ENCODE measurements at regions not wholly inside any gene's neighbourhood (a gene's known extent, or its start where the extent isn't known, plus 50 kb on each side); places are given as distances from the start of the nearest gene placed in this dataset.
"Not testable (repeated sequence)": the region's sequence is repeated elsewhere in the genome, so short reads cannot be mapped to it uniquely, and the experiment has no call there.

GRCh38 chr2:362924-363323, 75.0 kb upstream of the ALKAL2 start:
- H3K4me3 ChIP-seq (ENCODE audit: low read depth in 1 of 2, low read length in 2 of 2) = no peak overlapping the region
- no peaks in the 10 kb centered on the region for H3K79me2 ChIP-seq (ENCODE audit: insufficient read depth, low read length)
- H3K36me3 ChIP-seq (ENCODE audit: insufficient read depth, low read length) = no peaks in the 10 kb centered on the region
- H3K9ac ChIP-seq (ENCODE audit: low read depth, low read length) = no peak overlapping the region
- no peak overlapping the region for H3K4me2 ChIP-seq (ENCODE audit: insufficient read depth, low read length)
- DNase-seq (no peak), ATAC-seq (ENCODE audit: insufficient read depth, low read depth) (no peak)
- no peaks in the 10 kb centered on the region for H3K4me1 ChIP-seq (ENCODE audit: insufficient read depth, low read length)
- H3K27ac ChIP-seq (ENCODE audit: low read length) = no peak overlapping the region
- peaks cover 7% of the 10 kb centered on the region for H3K9me3 ChIP-seq (ENCODE audit: insufficient read depth, low read length, severe bottlenecking)
- H2AFZ ChIP-seq (ENCODE audit: low read depth, low read length) = no peak overlapping the region
- no peaks in the 10 kb centered on the region for H4K20me1 ChIP-seq (ENCODE audit: insufficient read depth, low read length)
- H3K27me3 ChIP-seq (ENCODE audit: insufficient read depth, low read length, poor library complexity) = peaks cover 17% of the 10 kb centered on the region
- TF ChIP-seq CTCF (IDR thresholded peaks at IDR 0.05; ENCODE audit: borderline replicate concordance, extremely low read depth, low read length, poor library complexity, severe bottlenecking) (no peak), EZH2 (IDR thresholded peaks at IDR 0.05; ENCODE audit: borderline replicate concordance, low read depth, low read length, severe bottlenecking) (no peak)

GRCh38 chr2:360124-360523, 72.2 kb upstream of the ALKAL2 start:
- Histone ChIP-seq H3K9ac (ENCODE audit: low read depth, low read length) (no peak overlapping the region), H3K36me3 (ENCODE audit: insufficient read depth, low read length) (no peaks in the 10 kb centered on the region), H3K79me2 (ENCODE audit: insufficient read depth, low read length) (no peaks in the 10 kb centered on the region), H3K9me3 (ENCODE audit: insufficient read depth, low read length, severe bottlenecking) (peaks cover 7% of the 10 kb centered on the region), H3K4me3 (ENCODE audit: low read depth in 1 of 2, low read length in 2 of 2) (no peak overlapping the region), H3K27ac (ENCODE audit: low read length) (no peak overlapping the region), H2AFZ (ENCODE audit: low read depth, low read length) (no peak overlapping the region), H3K4me1 (ENCODE audit: insufficient read depth, low read length) (no peaks in the 10 kb centered on the region), H3K27me3 (ENCODE audit: insufficient read depth, low read length, poor library complexity) (peaks cover 17% of the 10 kb centered on the region), H4K20me1 (ENCODE audit: insufficient read depth, low read length) (no peaks in the 10 kb centered on the region), H3K4me2 (ENCODE audit: insufficient read depth, low read length) (no peak overlapping the region)
- no peak for DNase-seq
- no peak for ATAC-seq (ENCODE audit: insufficient read depth, low read depth)
- TF ChIP-seq CTCF (IDR thresholded peaks at IDR 0.05; ENCODE audit: borderline replicate concordance, extremely low read depth, low read length, poor library complexity, severe bottlenecking) = no peak

- Histone ChIP-seq H3K4me3 (ENCODE audit: low read depth in 1 of 2, low read length in 2 of 2) (no peak overlapping the region), H3K36me3 (ENCODE audit: insufficient read depth, low read length) (no peaks in the 10 kb centered on the region), H3K4me1 (ENCODE audit: insufficient read depth, low read length) (no peaks in the 10 kb centered on the region), H3K27ac (ENCODE audit: low read length) (no peak overlapping the region), H4K20me1 (ENCODE audit: insufficient read depth, low read length) (no peaks in the 10 kb centered on the region), H3K79me2 (ENCODE audit: insufficient read depth, low read length) (no peaks in the 10 kb centered on the region), H3K9me3 (ENCODE audit: insufficient read depth, low read length, severe bottlenecking) (peaks cover 7% of the 10 kb centered on the region), H3K4me2 (ENCODE audit: insufficient read depth, low read length) (no peak overlapping the region), H3K27me3 (ENCODE audit: insufficient read depth, low read length, poor library complexity) (peaks cover 17% of the 10 kb centered on the region), H2AFZ (ENCODE audit: low read depth, low read length) (no peak overlapping the region), H3K9ac (ENCODE audit: low read depth, low read length) (no peak overlapping the region)
- TF ChIP-seq CTCF (IDR thresholded peaks at IDR 0.05; ENCODE audit: borderline replicate concordance, extremely low read depth, low read length, poor library complexity, severe bottlenecking) (no peak), EZH2 (IDR thresholded peaks at IDR 0.05; ENCODE audit: borderline replicate concordance, low read depth, low read length, severe bottlenecking) (no peak)
- DNase-seq = no peak
- ATAC-seq (ENCODE audit: insufficient read depth, low read depth) = no peak
Measured at GRCh38 chr2:359047-359446, 71.2 kb upstream of the ALKAL2 start.

- Histone ChIP-seq H3K27ac (ENCODE audit: low read length) (no peak overlapping the region), H3K9ac (ENCODE audit: low read depth, low read length) (no peak overlapping the region), H2AFZ (ENCODE audit: low read depth, low read length) (no peak overlapping the region), H3K4me2 (ENCODE audit: insufficient read depth, low read length) (no peak overlapping the region), H4K20me1 (ENCODE audit: insufficient read depth, low read length) (no peaks in the 10 kb centered on the region), H3K4me1 (ENCODE audit: insufficient read depth, low read length) (no peaks in the 10 kb centered on the region), H3K4me3 (ENCODE audit: low read depth in 1 of 2, low read length in 2 of 2) (no peak overlapping the region), H3K9me3 (ENCODE audit: insufficient read depth, low read length, severe bottlenecking) (peaks cover 3% of the 10 kb centered on the region), H3K36me3 (ENCODE audit: insufficient read depth, low read length) (no peaks in the 10 kb centered on the region), H3K79me2 (ENCODE audit: insufficient read depth, low read length) (no peaks in the 10 kb centered on the region), H3K27me3 (ENCODE audit: insufficient read depth, low read length, poor library complexity) (peaks cover 14% of the 10 kb centered on the region)
- TF ChIP-seq EZH2 (IDR thresholded peaks at IDR 0.05; ENCODE audit: borderline replicate concordance, low read depth, low read length, severe bottlenecking) = no peak
- TF ChIP-seq CTCF (IDR thresholded peaks at IDR 0.05; ENCODE audit: borderline replicate concordance, extremely low read depth, low read length, poor library complexity, severe bottlenecking) = no peak
- no peak for DNase-seq
- ATAC-seq (ENCODE audit: insufficient read depth, low read depth) = no peak
Measured at GRCh38 chr2:357811-358210, 69.9 kb upstream of the ALKAL2 start.

- H3K36me3 ChIP-seq (ENCODE audit: insufficient read depth, low read length); H4K20me1 ChIP-seq (ENCODE audit: insufficient read depth, low read length); ATAC-seq (ENCODE audit: insufficient read depth, low read depth); H3K79me2 ChIP-seq (ENCODE audit: insufficient read depth, low read length); H3K27ac ChIP-seq (ENCODE audit: low read length); DNase-seq; H3K9me3 ChIP-seq (ENCODE audit: insufficient read depth, low read length, severe bottlenecking); H3K9ac ChIP-seq (ENCODE audit: low read depth, low read length); H3K4me1 ChIP-seq (ENCODE audit: insufficient read depth, low read length); H2AFZ ChIP-seq (ENCODE audit: low read depth, low read length); H3K4me2 ChIP-seq (ENCODE audit: insufficient read depth, low read length); H3K4me3 ChIP-seq (ENCODE audit: low read depth in 1 of 2, low read length in 2 of 2): not testable (repeated sequence)
- H3K27me3 ChIP-seq (ENCODE audit: insufficient read depth, low read length, poor library complexity) = peaks cover 14% of the 10 kb centered on the region
Measured at GRCh38 chr2:356304-356703, 68.4 kb upstream of the ALKAL2 start.
